ENCODE measurements at regions not wholly inside any gene's neighbourhood (a gene's known extent, or its start where the extent isn't known, plus 50 kb on each side); places are given as distances from the start of the nearest gene placed in this dataset.

DNA sequence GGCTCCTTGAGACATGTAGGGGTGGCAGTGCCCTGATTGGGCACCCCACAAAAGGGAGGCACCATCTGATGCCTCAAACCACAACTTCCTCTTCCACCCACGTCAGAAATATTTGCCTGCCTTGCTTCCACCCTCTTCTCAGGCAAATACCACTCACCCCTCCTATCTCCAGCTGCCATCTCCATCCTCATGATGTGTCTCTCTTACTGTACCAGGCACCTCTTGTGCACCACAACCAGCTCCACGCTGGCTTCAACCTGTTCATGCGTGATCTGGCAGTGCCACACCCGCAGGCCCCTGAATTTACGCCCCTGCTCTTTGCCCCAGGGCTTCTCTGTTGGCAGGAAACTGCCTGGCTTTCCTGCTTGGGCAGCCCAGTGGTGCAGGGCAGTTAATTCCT, 87.8 kb upstream of the HSPA9 start:
- Histone ChIP-seq H3K36me3 (ENCODE audit: control insufficient read depth, insufficient read depth, low read length) (no peaks in the 10 kb centered on the region), H3K4me3 (ENCODE audit: low read depth, low read length) (no peak overlapping the region), H3K27me3 (ENCODE audit: control insufficient read depth, insufficient read depth, low read length) (no peaks in the 10 kb centered on the region)
- FAIRE-seq (no peak), DNase-seq (ENCODE audit: low read depth) (peak; percentile 28)
- TF ChIP-seq, protein P1, sequence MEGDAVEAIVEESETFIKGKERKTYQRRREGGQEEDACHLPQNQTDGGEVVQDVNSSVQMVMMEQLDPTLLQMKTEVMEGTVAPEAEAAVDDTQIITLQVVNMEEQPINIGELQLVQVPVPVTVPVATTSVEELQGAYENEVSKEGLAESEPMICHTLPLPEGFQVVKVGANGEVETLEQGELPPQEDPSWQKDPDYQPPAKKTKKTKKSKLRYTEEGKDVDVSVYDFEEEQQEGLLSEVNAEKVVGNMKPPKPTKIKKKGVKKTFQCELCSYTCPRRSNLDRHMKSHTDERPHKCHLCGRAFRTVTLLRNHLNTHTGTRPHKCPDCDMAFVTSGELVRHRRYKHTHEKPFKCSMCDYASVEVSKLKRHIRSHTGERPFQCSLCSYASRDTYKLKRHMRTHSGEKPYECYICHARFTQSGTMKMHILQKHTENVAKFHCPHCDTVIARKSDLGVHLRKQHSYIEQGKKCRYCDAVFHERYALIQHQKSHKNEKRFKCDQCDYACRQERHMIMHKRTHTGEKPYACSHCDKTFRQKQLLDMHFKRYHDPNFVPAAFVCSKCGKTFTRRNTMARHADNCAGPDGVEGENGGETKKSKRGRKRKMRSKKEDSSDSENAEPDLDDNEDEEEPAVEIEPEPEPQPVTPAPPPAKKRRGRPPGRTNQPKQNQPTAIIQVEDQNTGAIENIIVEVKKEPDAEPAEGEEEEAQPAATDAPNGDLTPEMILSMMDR (IDR thresholded peaks at IDR 0.05; ENCODE audit: insufficient read depth, low read length, severe bottlenecking): no peak

DNA sequence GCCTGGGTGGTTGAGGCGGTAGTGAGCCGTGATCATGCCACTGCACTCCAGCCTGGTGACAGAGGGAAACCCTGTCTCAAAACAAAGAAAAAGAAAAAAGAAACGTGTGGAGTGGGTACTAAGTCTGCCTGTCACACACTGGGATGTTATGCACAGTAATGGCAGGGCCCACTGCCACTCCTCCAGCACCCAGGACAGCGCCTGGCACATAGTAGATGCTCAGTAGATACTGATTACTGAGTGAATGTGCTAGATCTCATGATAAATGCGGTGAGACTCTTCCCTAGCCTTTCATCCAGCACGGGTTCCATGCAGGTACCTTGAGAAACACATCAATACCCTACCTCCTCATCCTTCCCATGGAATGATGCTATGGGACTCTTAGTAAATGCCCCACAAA, 87.4 kb upstream of the HSPA9 start:
- TF ChIP-seq, protein P1 (IDR thresholded peaks at IDR 0.05; ENCODE audit: insufficient read depth, low read length, severe bottlenecking): no peak
- no peak for DNase-seq (ENCODE audit: low read depth)
- Histone ChIP-seq H3K4me3 (ENCODE audit: low read depth, low read length) (no peak overlapping the region), H3K36me3 (ENCODE audit: control insufficient read depth, insufficient read depth, low read length) (no peaks in the 10 kb centered on the region), H3K27me3 (ENCODE audit: control insufficient read depth, insufficient read depth, low read length) (no peaks in the 10 kb centered on the region)
- FAIRE-seq: no peak

DNA sequence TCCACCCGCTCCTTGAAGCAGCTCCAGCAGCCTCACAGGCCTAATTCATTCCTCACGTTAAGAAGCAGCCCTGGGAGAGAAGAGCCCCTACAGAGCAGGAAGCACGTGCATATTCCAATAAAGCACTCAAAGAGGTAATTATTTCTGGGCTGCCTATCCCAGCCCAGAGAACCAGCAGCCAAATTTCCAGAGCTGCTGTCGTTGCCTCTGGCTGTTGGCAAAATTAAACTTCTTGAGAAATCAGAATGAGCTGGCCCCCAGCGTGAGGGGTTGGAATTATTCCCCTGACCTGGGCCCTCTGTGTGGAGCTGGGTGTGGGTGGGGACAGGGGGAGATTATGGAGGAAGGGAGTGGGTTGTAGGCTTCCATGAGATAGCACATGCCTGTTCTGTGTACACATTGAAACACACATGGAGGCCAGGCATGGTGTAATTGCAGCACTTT, 86.8 kb upstream of the HSPA9 start:
- H3K36me3 ChIP-seq (ENCODE audit: control insufficient read depth, insufficient read depth, low read length): no peaks in the 10 kb centered on the region
- no peak for FAIRE-seq
- H3K27me3 ChIP-seq (ENCODE audit: control insufficient read depth, insufficient read depth, low read length): no peaks in the 10 kb centered on the region
- no peak overlapping the region for H3K4me3 ChIP-seq (ENCODE audit: low read depth, low read length)
- DNase-seq (ENCODE audit: low read depth): no peak
- TF ChIP-seq, protein P1 (IDR thresholded peaks at IDR 0.05; ENCODE audit: insufficient read depth, low read length, severe bottlenecking): no peak

DNA sequence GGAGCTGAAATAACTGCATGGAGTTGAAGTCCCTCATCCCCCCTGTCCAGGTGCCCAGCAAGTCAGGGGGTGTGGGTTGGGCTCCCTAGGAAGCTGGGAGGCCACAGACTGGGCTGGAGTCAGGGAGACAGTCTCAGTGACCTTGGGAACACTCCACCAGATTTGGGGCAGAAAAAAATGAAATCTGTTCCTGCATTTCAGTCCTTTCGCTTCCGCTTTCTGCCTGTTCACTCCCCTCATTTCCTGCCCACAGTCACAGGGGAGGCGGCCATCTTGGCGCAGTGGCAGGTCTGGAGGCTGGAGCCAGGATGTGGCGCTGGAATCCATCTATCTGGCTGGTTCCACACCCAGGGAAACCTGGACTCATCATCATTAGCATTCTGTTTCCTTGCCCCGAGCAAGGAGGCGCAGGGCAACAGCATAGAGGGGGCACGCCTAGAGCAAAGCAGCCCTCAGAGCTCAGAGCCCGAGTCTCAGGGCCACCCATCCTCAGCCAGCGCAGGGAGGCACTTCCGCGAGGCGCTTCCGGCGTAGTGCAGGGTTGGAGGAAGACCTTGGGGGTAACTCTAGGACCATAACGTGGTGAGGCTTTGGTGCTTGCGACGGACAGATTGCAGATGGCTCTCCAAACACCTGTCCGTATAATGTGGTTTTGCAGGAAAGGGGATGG, 86.2 kb upstream of the HSPA9 start:
- no peak for DNase-seq (ENCODE audit: low read depth)
- H3K27me3 ChIP-seq (ENCODE audit: control insufficient read depth, insufficient read depth, low read length): no peaks in the 10 kb centered on the region
- TF ChIP-seq, protein P1 (IDR thresholded peaks at IDR 0.05; ENCODE audit: insufficient read depth, low read length, severe bottlenecking): no peak
- FAIRE-seq: no peak
- no peaks in the 10 kb centered on the region for H3K36me3 ChIP-seq (ENCODE audit: control insufficient read depth, insufficient read depth, low read length)
- no peak overlapping the region for H3K4me3 ChIP-seq (ENCODE audit: low read depth, low read length)

DNA sequence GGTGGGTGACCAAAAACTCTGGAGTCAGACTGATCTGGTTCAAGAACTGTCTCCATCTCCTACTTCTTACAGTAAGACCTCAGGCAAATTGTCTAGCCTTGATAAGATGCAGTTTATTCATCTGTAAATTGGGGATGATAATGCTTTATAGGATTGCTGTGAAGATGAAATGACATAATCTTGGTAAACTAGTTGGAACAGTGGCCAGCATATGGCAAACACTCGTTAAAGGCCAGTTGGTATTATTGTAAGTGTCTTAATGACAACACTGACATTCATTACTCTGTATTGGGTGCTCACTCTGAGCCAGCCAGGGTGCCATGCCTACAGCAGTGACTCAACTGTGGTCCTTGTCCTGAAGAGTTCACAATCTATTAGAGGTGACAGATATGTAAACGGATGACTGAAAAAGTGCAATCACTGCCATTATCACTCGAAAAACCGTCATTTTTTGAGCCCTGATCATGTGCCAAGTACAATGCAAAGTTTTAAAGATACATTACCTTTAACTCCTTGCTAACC, 84.9 kb upstream of the HSPA9 start:
- TF ChIP-seq, protein P1 (IDR thresholded peaks at IDR 0.05; ENCODE audit: insufficient read depth, low read length, severe bottlenecking): no peak

DNA sequence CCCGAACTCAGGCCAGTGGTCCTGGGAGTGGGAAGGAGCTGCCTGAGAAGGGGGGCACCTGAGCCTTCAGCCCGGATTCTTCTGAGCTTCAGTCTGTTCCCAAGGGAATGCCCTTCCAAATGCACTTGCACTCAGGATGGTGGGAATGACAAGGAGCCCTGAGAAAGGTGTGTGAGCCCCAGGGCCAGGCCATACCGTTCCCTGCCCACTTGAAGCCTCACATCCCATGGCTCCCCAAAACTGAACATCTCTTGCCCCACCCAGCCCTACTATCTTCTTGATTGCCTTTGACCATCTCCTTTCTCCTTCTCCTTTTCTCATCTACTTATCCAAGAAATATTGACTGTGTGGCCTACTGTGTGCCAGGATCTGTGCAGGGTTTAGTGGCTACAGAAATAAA, 84.4 kb upstream of the HSPA9 start:
- H3K4me3 ChIP-seq (ENCODE audit: low read depth, low read length): no peak overlapping the region

More for the DNA sequence above, 84.9 kb upstream of the HSPA9 start:
- DNase-seq (ENCODE audit: low read depth) (no peak), FAIRE-seq (no peak)
- Histone ChIP-seq H3K4me3 (ENCODE audit: low read depth, low read length) (no peak overlapping the region), H3K36me3 (ENCODE audit: control insufficient read depth, insufficient read depth, low read length) (no peaks in the 10 kb centered on the region), H3K27me3 (ENCODE audit: control insufficient read depth, insufficient read depth, low read length) (no peaks in the 10 kb centered on the region)

More for the DNA sequence above, 84.4 kb upstream of the HSPA9 start:
- FAIRE-seq: no peak
- H3K27me3 ChIP-seq (ENCODE audit: control insufficient read depth, insufficient read depth, low read length): no peaks in the 10 kb centered on the region
- TF ChIP-seq, protein P1 (IDR thresholded peaks at IDR 0.05; ENCODE audit: insufficient read depth, low read length, severe bottlenecking): no peak
- no peaks in the 10 kb centered on the region for H3K36me3 ChIP-seq (ENCODE audit: control insufficient read depth, insufficient read depth, low read length)
- DNase-seq (ENCODE audit: low read depth): no peak
